ENCODE measurements at regions not wholly inside any gene's neighbourhood (a gene's known extent, or its start where the extent isn't known, plus 50 kb on each side); places are given as distances from the start of the nearest gene placed in this dataset.

DNA sequence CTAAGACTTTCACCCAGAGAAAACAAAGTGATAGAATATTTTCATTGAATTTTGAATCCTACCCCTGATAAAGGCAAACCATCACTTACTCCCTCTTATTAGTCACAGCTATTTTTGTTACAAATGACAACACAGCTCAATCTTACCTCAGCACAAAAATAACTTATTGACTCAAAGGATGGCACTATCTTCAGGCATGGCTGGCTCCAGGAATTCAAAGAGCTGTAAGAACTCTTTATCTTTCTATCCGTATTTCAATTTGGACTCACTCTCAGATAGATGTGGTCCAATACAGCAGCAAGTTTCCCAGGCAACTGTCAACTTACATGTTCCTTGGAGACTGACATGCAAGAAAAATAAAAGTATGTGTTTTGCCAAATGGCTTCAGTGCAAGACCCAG lies 709.4 kb upstream of the MDGA2 start:
- intact Hi-C loops (cut with micrococcal nuclease), result no loop called here
- Histone ChIP-seq H3K4me2 (ENCODE audit: low read length) (no peak overlapping the region), H3K79me2 (ENCODE audit: low read length) (no peaks in the 10 kb centered on the region), H3K9me2 (replicated peaks; ENCODE audit: low read length) (no peaks in the 10 kb centered on the region), H3K27me3 (ENCODE audit: low read length) (peaks cover 32% of the 10 kb centered on the region), H2AFZ (ENCODE audit: low read length) (no peak overlapping the region), H4K20me1 (ENCODE audit: low read length) (no peaks in the 10 kb centered on the region), H3K9me3 (ENCODE audit: low read length) (no peaks in the 10 kb centered on the region), H3K9ac (ENCODE audit: low read length) (no peak overlapping the region), H3K36me3 (ENCODE audit: low read depth, low read length) (no peaks in the 10 kb centered on the region), H3F3A (ENCODE audit: low read length, unreplicated experiment) (no peaks in the 10 kb centered on the region), H3K27ac (ENCODE audit: low read length) (no peak overlapping the region), H3K4me3 (ENCODE audit: low read length) (no peak overlapping the region), H3K4me1 (ENCODE audit: insufficient read depth, low read length) (no peaks in the 10 kb centered on the region)
- no peak for DNase-seq
- ATAC-seq, result no peak
- TF ChIP-seq EZH2phosphoT487 (IDR thresholded peaks at IDR 0.05; ENCODE audit: borderline replicate concordance, low read length) (no peak), EZH2 (IDR thresholded peaks at IDR 0.05; ENCODE audit: low read length, unreplicated experiment) (no peak)
- TF ChIP-seq, protein P1, sequence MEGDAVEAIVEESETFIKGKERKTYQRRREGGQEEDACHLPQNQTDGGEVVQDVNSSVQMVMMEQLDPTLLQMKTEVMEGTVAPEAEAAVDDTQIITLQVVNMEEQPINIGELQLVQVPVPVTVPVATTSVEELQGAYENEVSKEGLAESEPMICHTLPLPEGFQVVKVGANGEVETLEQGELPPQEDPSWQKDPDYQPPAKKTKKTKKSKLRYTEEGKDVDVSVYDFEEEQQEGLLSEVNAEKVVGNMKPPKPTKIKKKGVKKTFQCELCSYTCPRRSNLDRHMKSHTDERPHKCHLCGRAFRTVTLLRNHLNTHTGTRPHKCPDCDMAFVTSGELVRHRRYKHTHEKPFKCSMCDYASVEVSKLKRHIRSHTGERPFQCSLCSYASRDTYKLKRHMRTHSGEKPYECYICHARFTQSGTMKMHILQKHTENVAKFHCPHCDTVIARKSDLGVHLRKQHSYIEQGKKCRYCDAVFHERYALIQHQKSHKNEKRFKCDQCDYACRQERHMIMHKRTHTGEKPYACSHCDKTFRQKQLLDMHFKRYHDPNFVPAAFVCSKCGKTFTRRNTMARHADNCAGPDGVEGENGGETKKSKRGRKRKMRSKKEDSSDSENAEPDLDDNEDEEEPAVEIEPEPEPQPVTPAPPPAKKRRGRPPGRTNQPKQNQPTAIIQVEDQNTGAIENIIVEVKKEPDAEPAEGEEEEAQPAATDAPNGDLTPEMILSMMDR (conservative IDR thresholded peaks at IDR 0.05; ENCODE audit: low read depth, low read length), result no peak
- ChIA-PET POLR2A (ENCODE audit: unreplicated experiment) (no interaction called here), CTCF (no interaction called here)
- BruUV-seq (replicated peaks), result no TSS peak

DNA sequence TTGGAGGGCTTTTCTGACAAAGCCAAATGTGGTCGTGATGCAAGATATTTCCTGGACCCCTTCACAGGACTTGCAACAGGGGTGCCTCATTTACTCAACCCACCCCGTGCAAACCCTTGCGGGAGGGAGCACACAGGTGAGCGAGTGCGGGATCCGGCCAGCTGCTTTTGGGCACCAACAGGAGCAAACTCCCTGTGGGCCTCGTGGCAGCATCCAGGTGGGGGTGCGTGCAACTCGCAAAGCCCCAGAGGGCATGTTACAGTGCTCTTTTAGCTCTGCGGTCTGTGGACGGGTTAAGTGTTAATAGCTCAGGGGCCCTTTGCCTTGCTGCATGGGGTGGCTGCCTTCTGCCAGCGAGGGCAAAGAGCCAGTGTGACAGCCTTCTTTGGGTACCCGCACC lies 707.6 kb upstream of the MDGA2 start:
- POLR2A ChIA-PET (ENCODE audit: unreplicated experiment), result no interaction called here
- ATAC-seq, result no peak

DNA sequence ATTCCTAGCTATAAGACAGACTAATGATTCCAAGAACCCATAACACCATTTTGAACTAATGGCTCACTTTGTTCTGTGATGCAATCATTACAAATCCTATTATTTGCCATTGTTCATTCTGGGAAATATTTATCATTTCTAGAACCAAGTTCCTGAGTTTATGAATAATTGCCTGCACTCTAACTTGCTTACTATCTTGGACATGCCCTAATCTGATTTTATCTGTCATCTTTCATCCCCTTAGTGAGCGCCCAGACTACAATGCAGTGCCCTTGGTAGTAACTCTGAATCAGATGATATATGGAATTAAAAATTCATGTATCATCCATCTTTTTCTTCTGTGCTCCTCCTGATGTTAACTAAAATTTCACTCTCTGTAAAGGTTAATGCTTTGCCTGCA lies 703.1 kb upstream of the MDGA2 start:
- H3K9me2 ChIP-seq (replicated peaks; ENCODE audit: low read length), result no peaks in the 10 kb centered on the region
- intact Hi-C loops (cut with micrococcal nuclease), result no loop called here
- H3K4me3 ChIP-seq (ENCODE audit: low read length), result no peak overlapping the region
- H3K4me2 ChIP-seq (ENCODE audit: low read length), result no peak overlapping the region
- H3K9me3 ChIP-seq (ENCODE audit: low read length), result no peaks in the 10 kb centered on the region
- no peak overlapping the region for H3K27ac ChIP-seq (ENCODE audit: low read length)
- H3K27me3 ChIP-seq (ENCODE audit: low read length), result peaks cover 21% of the 10 kb centered on the region
- no peaks in the 10 kb centered on the region for H3K36me3 ChIP-seq (ENCODE audit: low read depth, low read length)
- TF ChIP-seq EZH2 (IDR thresholded peaks at IDR 0.05; ENCODE audit: low read length, unreplicated experiment), result no peak
- no peak for TF ChIP-seq EZH2phosphoT487 (IDR thresholded peaks at IDR 0.05; ENCODE audit: borderline replicate concordance, low read length)
- TF ChIP-seq, protein P1 (conservative IDR thresholded peaks at IDR 0.05; ENCODE audit: low read depth, low read length), result no peak
- no peaks in the 10 kb centered on the region for H3K79me2 ChIP-seq (ENCODE audit: low read length)
- no peak overlapping the region for H3K9ac ChIP-seq (ENCODE audit: low read length)
- CTCF ChIA-PET, result no interaction called here
- POLR2A ChIA-PET (ENCODE audit: unreplicated experiment), result no interaction called here
- DNase-seq (no peak), ATAC-seq (no peak)
- H3F3A ChIP-seq (ENCODE audit: low read length, unreplicated experiment), result no peaks in the 10 kb centered on the region
- no TSS peak for BruUV-seq (replicated peaks)
- H2AFZ ChIP-seq (ENCODE audit: low read length), result no peak overlapping the region
- no peaks in the 10 kb centered on the region for H4K20me1 ChIP-seq (ENCODE audit: low read length)
- no peaks in the 10 kb centered on the region for H3K4me1 ChIP-seq (ENCODE audit: insufficient read depth, low read length)

More for the DNA sequence above, 707.6 kb upstream of the MDGA2 start:
- Histone ChIP-seq H3K27ac (ENCODE audit: low read length) (no peak overlapping the region), H3F3A (ENCODE audit: low read length, unreplicated experiment) (no peaks in the 10 kb centered on the region), H3K9ac (ENCODE audit: low read length) (no peak overlapping the region), H3K79me2 (ENCODE audit: low read length) (no peaks in the 10 kb centered on the region), H3K36me3 (ENCODE audit: low read depth, low read length) (no peaks in the 10 kb centered on the region), H3K4me1 (ENCODE audit: insufficient read depth, low read length) (no peaks in the 10 kb centered on the region), H3K9me3 (ENCODE audit: low read length) (no peaks in the 10 kb centered on the region), H3K9me2 (replicated peaks; ENCODE audit: low read length) (no peaks in the 10 kb centered on the region), H3K4me2 (ENCODE audit: low read length) (no peak overlapping the region), H3K27me3 (ENCODE audit: low read length) (peaks cover 32% of the 10 kb centered on the region), H2AFZ (ENCODE audit: low read length) (no peak overlapping the region), H4K20me1 (ENCODE audit: low read length) (no peaks in the 10 kb centered on the region), H3K4me3 (ENCODE audit: low read length) (no peak overlapping the region)
- no TSS peak for BruUV-seq (replicated peaks)
- CTCF ChIA-PET, result no interaction called here
- TF ChIP-seq EZH2 (IDR thresholded peaks at IDR 0.05; ENCODE audit: low read length, unreplicated experiment), result no peak
- intact Hi-C loops (cut with micrococcal nuclease), result no loop called here
- DNase-seq, result no peak
